ENCODE measurements at regions not wholly inside any gene's neighbourhood (a gene's known extent, or its start where the extent isn't known, plus 50 kb on each side); places are given as distances from the start of the nearest gene placed in this dataset.
"Not testable (repeated sequence)": the region's sequence is repeated elsewhere in the genome, so short reads cannot be mapped to it uniquely, and the experiment has no call there.

- DNase-seq (ENCODE audit: low read depth), result not testable (repeated sequence)
Measured at GRCh38 chr16:29145086-29145485, 160.2 kb downstream of the LAT start.

GRCh38 chr16:29144669-29145062 is 159.8 kb downstream of the LAT start:
- DNase-seq (ENCODE audit: low read depth), result not testable (repeated sequence)

GRCh38 chr16:29143739-29144668 is 159.2 kb downstream of the LAT start:
- DNase-seq (ENCODE audit: low read depth), result not testable (repeated sequence)

- DNase-seq (ENCODE audit: low read depth), result not testable (repeated sequence)
Measured at GRCh38 chr16:29142506-29142905, 157.7 kb downstream of the LAT start.

GRCh38 chr16:29141586-29142324 is 156.9 kb downstream of the LAT start:
- DNase-seq (ENCODE audit: low read depth), result no peak

GRCh38 chr16:29141121-29141520 is 156.3 kb downstream of the LAT start:
- DNase-seq (ENCODE audit: low read depth), result not testable (repeated sequence)

GRCh38 chr16:29139901-29140855 is 155.3 kb downstream of the LAT start:
- not testable (repeated sequence) for DNase-seq (ENCODE audit: low read depth)

- DNase-seq (ENCODE audit: low read depth), result no peak
Measured at GRCh38 chr16:29139261-29139802, 154.5 kb downstream of the LAT start.

GRCh38 chr16:29138698-29139097 is 153.8 kb downstream of the LAT start:
- not testable (repeated sequence) for DNase-seq (ENCODE audit: low read depth)

- DNase-seq (ENCODE audit: low read depth), result not testable (repeated sequence)
Measured at GRCh38 chr16:29137894-29138662, 153.2 kb downstream of the LAT start.

GRCh38 chr16:29137461-29137860 is 152.6 kb downstream of the LAT start:
- not testable (repeated sequence) for DNase-seq (ENCODE audit: low read depth)

- not testable (repeated sequence) for DNase-seq (ENCODE audit: low read depth)
Measured at GRCh38 chr16:29136916-29137315, 152.1 kb downstream of the LAT start.

GRCh38 chr16:29136046-29136696 is 151.3 kb downstream of the LAT start:
- not testable (repeated sequence) for DNase-seq (ENCODE audit: low read depth)

- DNase-seq (ENCODE audit: low read depth), result not testable (repeated sequence)
Measured at GRCh38 chr16:29135098-29135497, 150.2 kb downstream of the LAT start.

GRCh38 chr16:29133681-29134430 is 149.0 kb downstream of the LAT start:
- DNase-seq (ENCODE audit: low read depth), result not testable (repeated sequence)

GRCh38 chr16:29132869-29133268 is 148.0 kb downstream of the LAT start:
- not testable (repeated sequence) for DNase-seq (ENCODE audit: low read depth)

- DNase-seq (ENCODE audit: low read depth), result not testable (repeated sequence)
Measured at GRCh38 chr16:29132444-29132843, 147.6 kb downstream of the LAT start.

GRCh38 chr16:29130901-29131851 is 146.3 kb downstream of the LAT start:
- DNase-seq (ENCODE audit: low read depth), result not testable (repeated sequence)
